SK-N-SH (cell line): ENCODE measurements at regions not wholly inside any gene's neighbourhood (a gene's known extent, or its start where the extent isn't known, plus 50 kb on each side); places are given as distances from the start of the nearest gene placed in this dataset.

Source experiments
- CTCF ChIP-seq: fragments of 200-600 bp; sonication (generic); IDR thresholded peaks from 2 replicates; pipeline ENCODE4 v1.6.1; 2017; ENCODE audit warnings: antibody characterized with exemption, mild to moderate bottlenecking, moderate library complexity
- EP300 ChIP-seq, 2 experiments: IDR thresholded peaks; 2 replicates each; pipeline versions ENCODE4 v1.4.0 to v1.6.1; 2012; ENCODE audit warnings: borderline replicate concordance in 1 of 2, low read depth in 1 of 2, low read length in 1 of 2
- EZH2phosphoT487 ChIP-seq: fragments of 200-600 bp; sonication (generic); IDR thresholded peaks from 2 replicates; pipeline ENCODE4 v1.6.1; 2017; ENCODE audit warnings: low read depth, mixed run types, mild to moderate bottlenecking, antibody characterized with exemption, moderate library complexity, borderline replicate concordance
- FOXM1 ChIP-seq: IDR thresholded peaks from 2 replicates; pipeline ENCODE4 v1.4.0; 2012; ENCODE audit warnings: low read depth, mild to moderate bottlenecking
- NFIC ChIP-seq: IDR thresholded peaks from 2 replicates; pipeline ENCODE4 v1.4.0; 2012; ENCODE audit warnings: borderline replicate concordance
- PBX3 ChIP-seq: IDR thresholded peaks from 2 replicates; pipeline ENCODE4; 2012
- POLR2AphosphoS5 ChIP-seq: IDR thresholded peaks from 2 replicates; pipeline ENCODE4 v1.6.1; 2012; ENCODE audit warnings: low read depth, low read length
- RFX5 ChIP-seq: IDR thresholded peaks from 2 replicates; pipeline ENCODE4 v1.6.1; 2012; ENCODE audit warnings: mild to moderate bottlenecking, improper control_type of control experiment, low read length
- SIN3A ChIP-seq: IDR thresholded peaks from 2 replicates; pipeline ENCODE4 v1.6.1; 2012; ENCODE audit warnings: low read depth, mild to moderate bottlenecking, low read length, moderate library complexity, borderline replicate concordance
- USF2 ChIP-seq: fragments of 150-350 bp; IDR thresholded peaks from 2 replicates; pipeline ENCODE4 v1.6.1; 2017; ENCODE audit warnings: antibody characterized with exemption, low read length, low read depth, borderline replicate concordance
- YY1 ChIP-seq: IDR thresholded peaks from 2 replicates; pipeline ENCODE4 v1.4.0; 2012; ENCODE audit warnings: low read depth, mild to moderate bottlenecking

- no peak for TF ChIP-seq SIN3A
- TF ChIP-seq POLR2AphosphoS5 = no peak
- TF ChIP-seq CTCF = peak; percentile 73
- TF ChIP-seq FOXM1 = no peak
- no peak for TF ChIP-seq NFIC
- no peak for TF ChIP-seq YY1
- TF ChIP-seq EP300 (IDR thresholded peaks at IDR 0.05; ENCODE audit: borderline replicate concordance in 1 of 2, low read depth in 1 of 2, low read length in 1 of 2) = no peak
- no peak for TF ChIP-seq RFX5
- TF ChIP-seq PBX3 = no peak
- TF ChIP-seq USF2 = no peak
- TF ChIP-seq EZH2phosphoT487 = no peak
Observed at GRCh38 chr7:47100817-47101435, 481.0 kb downstream of the TNS3 start.
